ENCODE measurements at regions not wholly inside any gene's neighbourhood (a gene's known extent, or its start where the extent isn't known, plus 50 kb on each side); places are given as distances from the start of the nearest gene placed in this dataset.

GRCh38 chr5:82942083-82942881 is 134.9 kb downstream of the TMEM167A start:
- TF ChIP-seq CTCF (IDR thresholded peaks at IDR 0.05 in 8 of 11, conservative IDR thresholded peaks at IDR 0.05 in 3 of 11) = no peak
- no peak for TF ChIP-seq POLR2A (IDR thresholded peaks at IDR 0.05)
- TF ChIP-seq POLR2AphosphoS5 (IDR thresholded peaks at IDR 0.05) = no peak
